ENCODE measurements at regions not wholly inside any gene's neighbourhood (a gene's known extent, or its start where the extent isn't known, plus 50 kb on each side); places are given as distances from the start of the nearest gene placed in this dataset.

DNA sequence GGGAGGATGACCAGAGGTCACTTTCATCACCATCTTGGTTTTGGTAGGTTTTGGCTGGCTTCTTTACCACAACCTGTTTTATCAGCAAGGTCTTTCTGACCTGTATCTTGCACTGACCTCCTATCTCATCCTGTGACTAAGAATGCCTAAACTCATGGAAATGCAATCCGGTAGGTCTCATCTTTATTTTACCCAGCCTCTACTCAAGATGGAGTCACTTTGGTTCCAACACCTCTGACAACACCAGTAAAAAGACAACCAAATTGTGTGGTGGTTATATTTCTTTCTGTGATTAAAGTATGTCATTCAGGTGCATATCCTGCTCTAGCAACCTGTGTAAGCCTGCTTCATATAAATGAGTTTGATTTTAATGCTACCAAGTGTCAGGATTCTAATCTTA, 636.7 kb downstream of the PCDH7 start:
- H3K27ac ChIP-seq (ENCODE audit: low read length) = no peak overlapping the region
- ATAC-seq (no peak), DNase-seq (ENCODE audit: low read depth, low spot score) (no peak)
- H3K4me1 ChIP-seq (ENCODE audit: control insufficient read depth, insufficient read depth, low read length) = no peaks in the 10 kb centered on the region
- in situ Hi-C loops (cut with HindIII; ENCODE audit: low pct_unique_long_range_greater_than_20kb, low sequenced_read_pairs) = no loop called here
- no peak overlapping the region for H3K4me3 ChIP-seq (ENCODE audit: low read depth in 2 of 2, low read length in 2 of 2)
- intact Hi-C loops (cut with micrococcal nuclease; ENCODE audit: unreplicated experiment) = no loop called here
- TF ChIP-seq SIN3A (IDR thresholded peaks at IDR 0.05; ENCODE audit: borderline replicate concordance, insufficient read depth, low read depth, low read length) = no peak
- TF ChIP-seq, protein P1, sequence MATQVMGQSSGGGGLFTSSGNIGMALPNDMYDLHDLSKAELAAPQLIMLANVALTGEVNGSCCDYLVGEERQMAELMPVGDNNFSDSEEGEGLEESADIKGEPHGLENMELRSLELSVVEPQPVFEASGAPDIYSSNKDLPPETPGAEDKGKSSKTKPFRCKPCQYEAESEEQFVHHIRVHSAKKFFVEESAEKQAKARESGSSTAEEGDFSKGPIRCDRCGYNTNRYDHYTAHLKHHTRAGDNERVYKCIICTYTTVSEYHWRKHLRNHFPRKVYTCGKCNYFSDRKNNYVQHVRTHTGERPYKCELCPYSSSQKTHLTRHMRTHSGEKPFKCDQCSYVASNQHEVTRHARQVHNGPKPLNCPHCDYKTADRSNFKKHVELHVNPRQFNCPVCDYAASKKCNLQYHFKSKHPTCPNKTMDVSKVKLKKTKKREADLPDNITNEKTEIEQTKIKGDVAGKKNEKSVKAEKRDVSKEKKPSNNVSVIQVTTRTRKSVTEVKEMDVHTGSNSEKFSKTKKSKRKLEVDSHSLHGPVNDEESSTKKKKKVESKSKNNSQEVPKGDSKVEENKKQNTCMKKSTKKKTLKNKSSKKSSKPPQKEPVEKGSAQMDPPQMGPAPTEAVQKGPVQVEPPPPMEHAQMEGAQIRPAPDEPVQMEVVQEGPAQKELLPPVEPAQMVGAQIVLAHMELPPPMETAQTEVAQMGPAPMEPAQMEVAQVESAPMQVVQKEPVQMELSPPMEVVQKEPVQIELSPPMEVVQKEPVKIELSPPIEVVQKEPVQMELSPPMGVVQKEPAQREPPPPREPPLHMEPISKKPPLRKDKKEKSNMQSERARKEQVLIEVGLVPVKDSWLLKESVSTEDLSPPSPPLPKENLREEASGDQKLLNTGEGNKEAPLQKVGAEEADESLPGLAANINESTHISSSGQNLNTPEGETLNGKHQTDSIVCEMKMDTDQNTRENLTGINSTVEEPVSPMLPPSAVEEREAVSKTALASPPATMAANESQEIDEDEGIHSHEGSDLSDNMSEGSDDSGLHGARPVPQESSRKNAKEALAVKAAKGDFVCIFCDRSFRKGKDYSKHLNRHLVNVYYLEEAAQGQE (IDR thresholded peaks at IDR 0.05; ENCODE audit: insufficient read depth in 1 of 2, low read depth in 2 of 2, low read length in 1 of 2) = no peak
- TF ChIP-seq POLR2AphosphoS5 (IDR thresholded peaks at IDR 0.05; ENCODE audit: low read depth, low read length) = no peak
- TF ChIP-seq, protein P2, sequence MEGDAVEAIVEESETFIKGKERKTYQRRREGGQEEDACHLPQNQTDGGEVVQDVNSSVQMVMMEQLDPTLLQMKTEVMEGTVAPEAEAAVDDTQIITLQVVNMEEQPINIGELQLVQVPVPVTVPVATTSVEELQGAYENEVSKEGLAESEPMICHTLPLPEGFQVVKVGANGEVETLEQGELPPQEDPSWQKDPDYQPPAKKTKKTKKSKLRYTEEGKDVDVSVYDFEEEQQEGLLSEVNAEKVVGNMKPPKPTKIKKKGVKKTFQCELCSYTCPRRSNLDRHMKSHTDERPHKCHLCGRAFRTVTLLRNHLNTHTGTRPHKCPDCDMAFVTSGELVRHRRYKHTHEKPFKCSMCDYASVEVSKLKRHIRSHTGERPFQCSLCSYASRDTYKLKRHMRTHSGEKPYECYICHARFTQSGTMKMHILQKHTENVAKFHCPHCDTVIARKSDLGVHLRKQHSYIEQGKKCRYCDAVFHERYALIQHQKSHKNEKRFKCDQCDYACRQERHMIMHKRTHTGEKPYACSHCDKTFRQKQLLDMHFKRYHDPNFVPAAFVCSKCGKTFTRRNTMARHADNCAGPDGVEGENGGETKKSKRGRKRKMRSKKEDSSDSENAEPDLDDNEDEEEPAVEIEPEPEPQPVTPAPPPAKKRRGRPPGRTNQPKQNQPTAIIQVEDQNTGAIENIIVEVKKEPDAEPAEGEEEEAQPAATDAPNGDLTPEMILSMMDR (IDR thresholded peaks at IDR 0.05) = no peak
- TF ChIP-seq TCF7L2 (IDR thresholded peaks at IDR 0.05; ENCODE audit: low read depth, low read length) = no peak
- H3K36me3 ChIP-seq (ENCODE audit: control insufficient read depth, insufficient read depth, low read length) = no peaks in the 10 kb centered on the region
- ChIA-PET POLR2A (no interaction called here), CTCF (no interaction called here)
- no peaks in the 10 kb centered on the region for H3K9me3 ChIP-seq (ENCODE audit: control insufficient read depth, insufficient read depth, low read depth, low read length)
- BruUV-seq (replicated peaks) = no TSS peak
- H3K27me3 ChIP-seq (ENCODE audit: control insufficient read depth, insufficient read depth, low read length) = no peaks in the 10 kb centered on the region

DNA sequence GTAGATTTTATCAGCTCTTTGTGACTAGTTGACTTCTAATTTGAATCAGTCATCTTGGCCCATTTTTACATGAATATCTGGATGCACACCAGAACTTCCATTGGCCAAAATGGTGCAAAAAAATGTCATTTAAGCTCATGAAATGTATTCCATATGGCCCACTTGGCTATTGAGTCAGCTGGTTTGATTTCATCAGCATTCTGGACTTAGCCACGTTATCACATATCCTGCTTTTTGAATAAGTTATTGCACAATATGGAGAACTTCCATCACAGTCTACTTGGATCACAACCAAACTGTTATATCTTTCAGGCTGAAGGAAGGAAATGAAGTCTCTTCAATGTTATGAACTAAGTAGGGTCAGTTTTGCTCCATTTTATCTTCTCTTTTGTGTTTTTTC, 640.6 kb downstream of the PCDH7 start:
- Histone ChIP-seq H3K27me3 (ENCODE audit: control insufficient read depth, insufficient read depth, low read length) (no peaks in the 10 kb centered on the region), H3K9me3 (ENCODE audit: control insufficient read depth, insufficient read depth, low read depth, low read length) (no peaks in the 10 kb centered on the region), H3K27ac (ENCODE audit: low read length) (no peak overlapping the region), H3K36me3 (ENCODE audit: control insufficient read depth, insufficient read depth, low read length) (no peaks in the 10 kb centered on the region), H3K4me3 (ENCODE audit: low read depth in 2 of 2, low read length in 2 of 2) (no peak overlapping the region), H3K4me1 (ENCODE audit: control insufficient read depth, insufficient read depth, low read length) (no peaks in the 10 kb centered on the region)
- no peak for DNase-seq (ENCODE audit: low read depth, low spot score)
- ChIA-PET CTCF (no interaction called here), POLR2A (no interaction called here)
- ATAC-seq = no peak
- TF ChIP-seq SIN3A (IDR thresholded peaks at IDR 0.05; ENCODE audit: borderline replicate concordance, insufficient read depth, low read depth, low read length) (no peak), TCF7L2 (IDR thresholded peaks at IDR 0.05; ENCODE audit: low read depth, low read length) (no peak), POLR2AphosphoS5 (IDR thresholded peaks at IDR 0.05; ENCODE audit: low read depth, low read length) (no peak)
- TF ChIP-seq, protein P1 (IDR thresholded peaks at IDR 0.05; ENCODE audit: insufficient read depth in 1 of 2, low read depth in 2 of 2, low read length in 1 of 2) = no peak
- TF ChIP-seq, protein P2 (IDR thresholded peaks at IDR 0.05) = no peak
- in situ Hi-C loops (cut with HindIII; ENCODE audit: low pct_unique_long_range_greater_than_20kb, low sequenced_read_pairs) = no loop called here
- no TSS peak for BruUV-seq (replicated peaks)
- intact Hi-C loops (cut with micrococcal nuclease; ENCODE audit: unreplicated experiment) = no loop called here

Data from Panc1 (cell line).